GM19328 (cell line): ENCODE measurements at regions not wholly inside any gene's neighbourhood (a gene's known extent, or its start where the extent isn't known, plus 50 kb on each side); places are given as distances from the start of the nearest gene placed in this dataset.

Source experiments
- ATAC-seq: cut with Tn5 transposase; IDR thresholded peaks from one replicate; pipeline ENCODE4 v1.9.1; 2021; ENCODE audit warnings: mild to moderate bottlenecking, moderate library complexity; ENCODE audit not compliant: unreplicated experiment

DNA sequence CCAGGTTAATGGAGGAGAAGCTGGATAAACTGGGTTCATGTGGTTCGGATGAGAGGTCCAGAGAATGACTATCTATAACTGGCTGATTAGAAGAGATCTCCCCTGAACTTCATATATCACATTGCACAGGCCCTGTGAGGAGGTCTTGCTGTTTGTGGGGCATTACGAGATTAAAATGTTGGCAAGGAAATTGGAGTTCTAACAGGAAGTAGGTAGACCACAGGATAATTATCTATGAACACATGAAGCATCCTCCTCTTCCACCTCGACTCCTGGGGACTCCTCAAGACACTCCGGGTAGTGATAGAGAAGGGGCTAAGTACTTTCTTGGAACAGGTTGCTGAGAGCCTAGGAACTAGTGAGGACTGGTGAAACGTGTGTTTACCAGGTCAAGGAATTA, 418.8 kb downstream of the KCNH5 start:
- ATAC-seq: no peak

DNA sequence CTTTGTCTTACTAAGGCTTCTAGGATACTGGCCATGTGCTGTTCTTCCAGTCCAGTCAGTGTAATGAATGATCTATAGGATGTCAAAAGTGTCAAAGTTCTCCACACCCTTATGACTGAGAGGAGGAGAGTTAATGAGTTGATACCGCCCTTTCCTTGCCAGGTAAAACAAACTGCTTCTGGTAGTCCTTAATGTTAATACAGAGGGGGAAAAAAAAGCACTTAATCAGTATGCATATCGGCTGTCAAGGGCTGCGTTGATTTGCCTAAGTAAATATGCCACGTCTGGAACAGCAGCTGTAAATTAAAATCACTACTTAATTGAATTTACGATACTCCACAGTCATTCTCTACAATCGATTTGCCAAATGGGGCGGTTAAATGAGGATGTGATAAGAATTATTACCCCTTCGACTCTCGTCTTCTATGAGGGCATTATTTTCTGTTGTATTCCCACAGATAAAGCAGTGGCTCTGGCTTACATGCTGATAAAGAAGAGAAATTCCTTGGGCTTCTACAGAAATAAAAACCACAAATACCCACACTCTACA, 416.0 kb downstream of the KCNH5 start:
- no peak for ATAC-seq

DNA sequence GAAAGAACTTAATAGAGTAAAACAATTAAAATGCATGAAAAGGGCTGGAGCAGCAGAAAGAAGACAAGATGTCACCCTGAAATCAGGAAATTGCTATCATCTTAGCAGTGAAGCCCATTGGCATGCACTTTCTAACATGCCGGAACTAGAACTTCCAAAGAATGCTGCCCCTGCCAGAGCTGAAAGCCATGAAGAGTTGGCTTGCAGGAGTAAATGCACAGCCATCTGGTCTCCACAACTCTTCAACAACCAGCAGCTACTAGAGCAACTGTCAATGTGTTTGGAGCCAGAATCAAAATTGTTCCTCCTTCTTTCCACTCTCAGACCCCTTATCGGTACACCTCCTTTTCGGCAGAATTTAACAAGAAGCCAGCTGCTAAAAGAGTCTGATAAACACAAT, 414.1 kb downstream of the KCNH5 start:
- ATAC-seq: no peak

DNA sequence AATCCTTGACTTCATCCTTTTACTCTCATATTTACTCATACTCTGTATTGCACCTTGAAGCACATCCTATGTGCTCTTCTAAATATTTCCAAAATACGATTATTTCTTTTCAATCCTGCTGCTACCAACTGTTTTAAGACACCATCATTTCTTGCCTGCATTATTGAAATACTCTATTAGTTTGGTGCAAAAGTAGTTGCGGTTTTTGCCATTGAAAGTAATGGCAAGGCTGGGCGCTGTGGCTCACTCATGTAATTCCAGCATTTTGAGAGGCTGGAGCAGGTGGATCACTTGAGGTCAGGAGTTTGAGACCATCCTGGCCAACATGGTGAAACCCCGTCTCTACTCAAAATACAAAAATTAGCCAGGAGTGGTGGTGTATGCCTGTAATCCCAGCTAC, 412.5 kb downstream of the KCNH5 start:
- ATAC-seq: no peak

DNA sequence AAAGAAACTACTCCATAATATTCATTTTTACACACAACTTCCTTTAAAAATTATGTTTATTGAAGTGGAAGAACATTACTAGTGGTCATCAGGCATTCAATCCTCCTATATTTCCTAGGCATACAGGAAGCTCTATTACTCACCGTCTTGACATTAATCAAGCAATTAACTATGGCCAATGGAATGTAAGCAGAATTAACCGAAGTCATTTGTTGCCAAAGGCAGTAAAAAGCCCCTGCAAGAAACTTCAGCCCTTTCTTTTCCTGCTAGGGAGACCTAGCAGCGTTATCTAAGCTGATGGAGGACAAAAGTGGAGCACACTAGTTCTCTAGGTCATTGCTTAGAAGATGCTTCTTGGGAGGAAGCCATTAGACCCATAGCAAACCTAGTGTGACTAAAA, 399.6 kb downstream of the KCNH5 start:
- ATAC-seq: no peak
